Heart right ventricle (tissue), 16 donors: ENCODE measurements at regions not wholly inside any gene's neighbourhood (a gene's known extent, or its start where the extent isn't known, plus 50 kb on each side); places are given as distances from the start of the nearest gene placed in this dataset.
A peak's percentile ranks its signal among the peaks of the same experiment; 100 is the strongest.

Experiments used
- ATAC-seq, 8 donors: fragments of 200-7000 bp; cut with Tn5 transposase; one replicate each; pipeline ENCODE4 v1.9.1; 2020; ENCODE audit warnings: mild to moderate bottlenecking in 8 of 8, moderate library complexity in 8 of 8, moderate number of reproducible peaks in 1 of 8
- DNase-seq, 2 donors: peaks; one replicate each; pipeline ENCODE4 v3.0.0-alpha.2; 2020
- H3K27ac ChIP-seq, 10 donors: fragments of 200-600 bp; sonication (generic) in 2 of 10; one replicate each; pipeline versions ENCODE4 v1.5.0 to v1.8.0; 2020 to 2022; ENCODE audit warnings: mild to moderate bottlenecking in 3 of 10
- H3K27me3 ChIP-seq, 7 donors: fragments of 200-600 bp; one replicate each; pipeline ENCODE4 v1.8.0; 2021 to 2022; ENCODE audit warnings: mild to moderate bottlenecking in 2 of 7
- H3K36me3 ChIP-seq, 9 donors: fragments of 200-600 bp; sonication (generic) in 1 of 9; one replicate each; pipeline versions ENCODE4 v1.5.0 to v1.8.0; 2020 to 2022; ENCODE audit warnings: mild to moderate bottlenecking in 2 of 9
- H3K4me1 ChIP-seq, 9 donors: fragments of 200-600 bp; sonication (generic) in 1 of 9; one replicate each; pipeline versions ENCODE4 v1.5.0 to v1.8.0; 2020 to 2022; ENCODE audit warnings: mild to moderate bottlenecking in 4 of 9
- H3K4me3 ChIP-seq, 10 donors: fragments of 200-600 bp; sonication (generic) in 2 of 10; one replicate each; pipeline versions ENCODE4 v1.5.0 to v1.8.0; 2020 to 2022; ENCODE audit warnings: mild to moderate bottlenecking in 7 of 10, moderate library complexity in 2 of 10
- H3K9me3 ChIP-seq, 11 donors: fragments of 200-600 bp in 10 of 11; sonication (generic) in 2 of 11; one replicate each; pipeline versions ENCODE4 v1.5.0 to v1.8.0; 2013 to 2022; ENCODE audit warnings: mild to moderate bottlenecking in 2 of 11, control low read depth in 1 of 11, moderate library complexity in 1 of 11
- WGBS, 2 donors: extraction: QIAGEN DNeasy Blood & Tissue Kit; methylation state at CpG; one replicate each; pipeline ENCODE4 v1.1.7; 2013; ENCODE audit warnings: inconsistent platforms in 1 of 2; 5-methylcytosine and 5-hydroxymethylcytosine counted together
- intact Hi-C, 10 donors: fragments of 100-400 bp; cut with DNase I; formaldehyde crosslinking; loops; one replicate each; pipeline versions ENCODE4 v1.11.1 to v1.14.2; 2022
- TF ChIP-seq, protein P1 (sequence below), 9 donors: fragments of 200-600 bp; sonication (generic) in 2 of 9; IDR thresholded peaks; one replicate each; pipeline versions ENCODE4 v1.5.0 to v1.8.0; 2021 to 2022; ENCODE audit warnings: antibody characterized with exemption in 9 of 9, mild to moderate bottlenecking in 5 of 9, moderate library complexity in 1 of 9
- donor health status: Arrhythmogenic right ventricular cardiomyopathy.
- donor health status: ischemic (EF 13 %, LVEDD 7.1; RV severe dilation, severe dysfunction).
- donor health status: healthy with polysubstance abuse.
- donor health status: DM: no; HTN: yes; CAD: no.
- donor health status: DM: no; HTN: no; CAD: no.
- donor health status: ischemic (EF 25% LVEDD 6.9; RV normal size, moderate dysfunction).
- donor health status: ischemic (EF 25% LVEDD 5.7; RV mildly dilated, moderate dysfunction).
- donor health status: healthy.
- donor health status: DM: yes; HTN: yes; CAD: no.
- donor health status: Ischemic cardiomyopathy.
- donor health status: ischemic (EF 35%, LVEDD 5.7; RV mildly dilated, moderate dysfunction).
- donor health status: nonischemic (EF 11% LVEDD 7.7; RV severe dilation, severe dysfunction).
- donor health status: DM: yes; HTN: yes; CAD: no.
- donor health status: PGD.
- donor health status: ischemic (EF 29% LVEDD 5.4; RV normal size, mild dysfunction).
- donor health status: nonischemic (EF 23%, LVEDD 6.1; RV moderate dilation, normal function).

DNA sequence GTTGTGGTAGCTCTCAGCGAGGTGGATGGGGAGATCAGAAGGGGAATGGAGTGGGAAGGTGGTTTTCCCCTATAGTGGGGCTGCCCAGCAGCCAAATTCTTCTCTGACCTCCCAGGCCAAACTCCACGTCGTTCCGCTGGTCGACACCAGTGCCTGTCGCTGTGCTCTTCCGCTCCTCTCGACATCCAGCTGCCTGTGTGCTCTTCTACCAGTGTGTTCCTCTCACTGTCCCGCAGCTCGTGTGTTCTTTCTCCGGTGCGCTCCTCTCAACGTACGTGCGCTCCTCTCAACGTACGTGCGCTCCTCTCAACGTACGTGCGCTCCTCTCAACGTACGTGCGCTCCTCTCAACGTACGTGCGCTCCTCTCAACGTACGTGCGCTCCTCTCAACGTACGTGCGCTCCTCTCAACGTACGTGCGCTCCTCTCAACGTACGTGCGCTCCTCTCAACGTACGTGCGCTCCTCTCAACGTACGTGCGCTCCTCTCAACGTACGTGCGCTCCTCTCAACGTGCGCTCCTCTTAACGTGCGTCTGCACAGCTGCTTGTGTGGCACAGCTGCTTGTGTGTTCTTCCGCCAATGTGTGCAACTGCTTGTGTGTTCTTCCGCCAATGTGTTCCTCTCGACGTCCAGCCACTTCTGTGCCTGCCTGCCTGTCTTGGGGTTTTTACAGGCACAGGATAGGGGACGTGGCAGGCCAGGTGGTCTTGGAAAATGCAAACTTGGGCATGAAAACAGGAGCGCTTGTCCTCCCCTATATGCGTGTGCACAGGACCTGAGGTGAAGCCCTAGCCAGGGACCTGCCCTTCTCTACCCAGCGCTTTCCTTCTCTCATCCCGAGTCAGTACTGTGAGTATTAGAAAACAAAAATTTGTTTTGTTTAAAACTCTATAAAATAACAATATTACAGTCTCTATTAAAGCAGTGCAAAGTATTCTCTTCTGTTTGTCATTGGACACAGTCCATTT is 991.1 kb downstream of the GBE1 start:
- TF ChIP-seq, protein P1, sequence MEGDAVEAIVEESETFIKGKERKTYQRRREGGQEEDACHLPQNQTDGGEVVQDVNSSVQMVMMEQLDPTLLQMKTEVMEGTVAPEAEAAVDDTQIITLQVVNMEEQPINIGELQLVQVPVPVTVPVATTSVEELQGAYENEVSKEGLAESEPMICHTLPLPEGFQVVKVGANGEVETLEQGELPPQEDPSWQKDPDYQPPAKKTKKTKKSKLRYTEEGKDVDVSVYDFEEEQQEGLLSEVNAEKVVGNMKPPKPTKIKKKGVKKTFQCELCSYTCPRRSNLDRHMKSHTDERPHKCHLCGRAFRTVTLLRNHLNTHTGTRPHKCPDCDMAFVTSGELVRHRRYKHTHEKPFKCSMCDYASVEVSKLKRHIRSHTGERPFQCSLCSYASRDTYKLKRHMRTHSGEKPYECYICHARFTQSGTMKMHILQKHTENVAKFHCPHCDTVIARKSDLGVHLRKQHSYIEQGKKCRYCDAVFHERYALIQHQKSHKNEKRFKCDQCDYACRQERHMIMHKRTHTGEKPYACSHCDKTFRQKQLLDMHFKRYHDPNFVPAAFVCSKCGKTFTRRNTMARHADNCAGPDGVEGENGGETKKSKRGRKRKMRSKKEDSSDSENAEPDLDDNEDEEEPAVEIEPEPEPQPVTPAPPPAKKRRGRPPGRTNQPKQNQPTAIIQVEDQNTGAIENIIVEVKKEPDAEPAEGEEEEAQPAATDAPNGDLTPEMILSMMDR (IDR thresholded peaks at IDR 0.05): no peak
- Histone ChIP-seq H3K36me3 (no peaks in the 10 kb centered on the region), H3K9me3 (peaks cover 0 to 12% (median 0%) of the 10 kb centered on the region in 11 donors), H3K4me1 (no peaks in the 10 kb centered on the region), H3K27ac (no peak overlapping the region), H3K27me3 (no peaks in the 10 kb centered on the region), H3K4me3 (no peak overlapping the region)
- no peak for DNase-seq
- peak in 1 of 8 donors; percentile 50 for ATAC-seq
- WGBS, 2 donors: 84 to 93% methylated on average over 46 to 49 of the region's 61 CpGs
- intact Hi-C loops: no loop called here

DNA sequence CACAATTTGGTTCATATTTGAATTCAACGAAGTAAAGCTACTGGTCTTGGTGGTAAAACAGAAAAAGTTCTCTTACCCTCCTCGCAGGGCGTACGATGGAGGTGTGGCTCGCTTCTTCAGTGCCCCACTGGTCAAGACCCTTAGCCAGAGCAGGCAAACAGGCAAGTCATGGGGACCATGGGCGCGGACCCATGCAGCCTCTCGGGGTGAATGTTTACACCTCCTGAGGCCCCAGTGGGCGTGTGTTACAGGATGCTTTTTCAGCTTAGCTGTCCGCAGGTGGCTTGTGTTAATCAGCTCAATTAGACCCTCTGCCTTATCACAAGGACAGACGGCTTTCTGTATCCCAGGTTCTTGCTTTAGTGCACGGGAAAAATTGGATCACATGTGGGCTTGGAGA is 991.8 kb downstream of the GBE1 start:
- Histone ChIP-seq H3K27ac (no peak overlapping the region), H3K36me3 (no peaks in the 10 kb centered on the region), H3K4me3 (no peak overlapping the region), H3K4me1 (no peaks in the 10 kb centered on the region), H3K27me3 (no peaks in the 10 kb centered on the region), H3K9me3 (peaks cover 0 to 11% (median 0%) of the 10 kb centered on the region in 11 donors)
- WGBS, 2 donors: 84 to 91% methylated on average over 12 of the region's 12 CpGs
- peak in 1 of 8 donors; percentile 53 for ATAC-seq
- intact Hi-C loops: loop anchor here in 1 of 10 donors (5.0 kb wide), 1 partner anchor 1592 kb away; no protein-coding TSS in a partner anchor
- no peak for DNase-seq
- TF ChIP-seq, protein P1 (IDR thresholded peaks at IDR 0.05): no peak

DNA sequence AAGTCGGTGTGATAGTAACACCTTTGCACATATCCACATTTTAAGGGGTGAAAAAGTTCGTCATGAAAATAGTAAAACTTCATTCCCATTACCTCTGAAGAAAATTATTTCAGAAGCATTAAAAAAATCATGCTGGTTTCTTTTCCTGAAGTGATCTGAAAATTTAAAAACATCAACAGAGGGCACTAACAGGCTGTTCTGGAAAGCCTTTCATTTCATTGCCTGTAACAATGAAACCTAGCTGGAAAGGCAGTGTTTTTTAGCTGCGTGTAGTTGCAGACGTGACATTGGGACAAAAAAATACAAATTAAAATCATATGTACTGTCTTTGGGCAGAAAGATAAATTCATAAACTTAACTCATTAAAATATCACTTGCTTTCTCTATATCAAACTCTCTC is 993.8 kb downstream of the GBE1 start:
- 47 to 50% methylated on average over 4 of the region's 4 CpGs for WGBS, 2 donors

DNA sequence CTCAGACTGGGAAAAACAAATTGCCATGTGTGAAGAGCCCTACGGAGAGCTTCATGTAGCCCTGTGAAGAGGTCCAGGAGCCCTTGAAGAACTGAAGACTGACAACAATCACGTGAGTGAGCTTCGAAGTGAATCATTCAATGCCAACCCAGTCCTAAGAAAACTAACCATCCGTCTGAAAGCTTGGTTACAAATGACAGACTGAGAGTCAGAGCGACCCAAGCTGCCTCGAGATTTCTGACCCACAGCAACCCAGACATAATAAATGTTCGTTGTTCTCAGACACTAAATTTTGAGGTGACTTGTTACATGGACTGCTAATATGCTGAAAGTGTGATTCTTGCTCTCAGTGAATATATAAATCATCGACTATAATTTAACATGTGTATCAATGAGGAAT is 987.2 kb upstream of the ROBO1 start:
- Histone ChIP-seq H3K4me1 (no peaks in the 10 kb centered on the region), H3K27me3 (no peaks in the 10 kb centered on the region), H3K9me3 (no peaks in the 10 kb centered on the region), H3K36me3 (no peaks in the 10 kb centered on the region), H3K4me3 (no peak overlapping the region), H3K27ac (no peak overlapping the region)
- ATAC-seq (no peak), DNase-seq (no peak)
- WGBS, 2 donors: 75 to 82% methylated on average over 8 of the region's 8 CpGs
- intact Hi-C loops: no loop called here
- TF ChIP-seq, protein P1 (IDR thresholded peaks at IDR 0.05): no peak

More for the DNA sequence above, 993.8 kb downstream of the GBE1 start:
- Histone ChIP-seq H3K4me3 (no peak overlapping the region), H3K36me3 (no peaks in the 10 kb centered on the region), H3K9me3 (peaks cover 0 to 12% (median 0%) of the 10 kb centered on the region in 11 donors), H3K27me3 (no peaks in the 10 kb centered on the region), H3K4me1 (no peaks in the 10 kb centered on the region), H3K27ac (no peak overlapping the region)
- intact Hi-C loops: loop anchor here in 1 of 10 donors (5.0 kb wide), 1 partner anchor 1590 kb away; no protein-coding TSS in a partner anchor
- TF ChIP-seq, protein P1 (IDR thresholded peaks at IDR 0.05): no peak
- ATAC-seq (no peak), DNase-seq (no peak)
